Frontal cortex (tissue), 3 donors: ENCODE measurements at regions not wholly inside any gene's neighbourhood (a gene's known extent, or its start where the extent isn't known, plus 50 kb on each side); places are given as distances from the start of the nearest gene placed in this dataset.
A peak's percentile ranks its signal among the peaks of the same experiment; 100 is the strongest.

Source experiments
- DNase-seq, 2 donors: peaks; one replicate each; pipeline ENCODE4 v3.0.0; 2012; ENCODE audit warnings: low spot score in 2 of 2
- FAIRE-seq: peaks from 2 replicates; lab custom pipeline; 2012; peaks lifted over from hg19 to GRCh38; lab: Jason Lieb, UNC
- donor health status: control.
- donor health status: control.
- donor health status: control.

DNA sequence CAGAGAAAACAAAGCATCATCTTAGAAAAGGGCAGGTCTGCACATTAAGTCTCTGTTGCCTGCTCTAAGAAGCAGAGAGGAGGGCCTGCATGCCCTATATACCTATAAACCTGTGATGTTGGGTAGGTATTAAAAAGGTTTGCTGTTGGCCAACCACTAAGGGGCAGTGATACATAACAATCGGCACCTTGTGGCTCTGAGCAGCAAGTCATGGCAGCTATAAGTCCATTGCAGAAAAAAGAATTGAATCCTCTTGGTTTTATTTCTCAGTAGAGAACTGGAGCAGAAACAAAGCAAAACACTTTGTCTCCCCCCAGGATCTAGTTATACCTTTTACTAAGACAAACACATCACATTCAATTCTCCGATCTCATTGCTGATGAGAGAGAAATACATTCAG is 1364.4 kb downstream of the STIM2 start:
- FAIRE-seq (no peak), DNase-seq (no peak)

DNA sequence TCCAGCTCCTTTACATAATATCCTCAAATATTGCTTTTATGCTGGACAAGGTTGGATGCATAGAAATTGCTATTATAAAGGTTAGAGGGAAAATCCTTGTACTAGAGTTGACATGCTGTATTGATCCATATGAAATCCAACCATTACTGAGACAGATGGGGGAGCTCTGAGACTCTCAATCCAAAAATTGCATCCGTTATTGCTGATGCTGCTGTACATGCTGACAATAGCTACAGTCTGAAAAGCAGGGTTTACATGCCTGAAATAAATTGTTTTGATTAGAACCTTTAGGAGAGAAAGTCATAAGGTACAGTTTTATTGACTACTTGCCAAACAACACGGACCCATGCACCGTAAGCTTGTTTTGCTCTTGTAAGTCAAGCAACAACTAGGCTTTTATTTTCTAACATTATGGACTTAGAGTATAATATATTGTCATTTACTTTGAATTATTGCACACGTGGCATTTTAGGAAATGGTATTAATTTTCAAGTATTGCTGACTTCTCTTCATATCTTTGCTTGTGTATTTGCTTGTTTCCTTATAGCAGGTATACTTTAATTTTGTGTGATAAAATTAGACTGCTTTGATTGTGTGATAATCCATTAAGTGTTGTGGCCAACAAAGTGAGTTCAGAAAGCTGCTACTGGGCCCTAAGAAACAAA is 1365.2 kb downstream of the STIM2 start:
- DNase-seq = no peak
- no peak for FAIRE-seq

DNA sequence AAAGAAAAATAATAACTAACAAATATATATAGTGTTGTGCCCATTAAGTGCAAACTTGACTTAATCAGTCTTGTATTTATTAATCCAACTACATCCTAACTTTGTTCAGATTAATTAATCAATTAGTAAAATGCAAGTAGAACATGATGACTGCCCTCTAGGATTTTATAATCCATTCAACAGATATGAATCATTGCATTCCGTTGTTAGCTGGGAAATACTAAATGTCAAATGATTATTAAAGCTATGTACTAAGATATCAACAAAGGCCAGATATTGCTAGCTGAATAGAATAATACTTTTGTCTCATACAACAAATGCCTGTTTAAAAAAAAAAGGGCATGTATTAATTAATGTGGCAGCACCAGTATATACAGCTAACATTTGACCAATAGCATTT is 1366.3 kb downstream of the STIM2 start:
- peak; percentile 37 for FAIRE-seq
- no peak for DNase-seq

DNA sequence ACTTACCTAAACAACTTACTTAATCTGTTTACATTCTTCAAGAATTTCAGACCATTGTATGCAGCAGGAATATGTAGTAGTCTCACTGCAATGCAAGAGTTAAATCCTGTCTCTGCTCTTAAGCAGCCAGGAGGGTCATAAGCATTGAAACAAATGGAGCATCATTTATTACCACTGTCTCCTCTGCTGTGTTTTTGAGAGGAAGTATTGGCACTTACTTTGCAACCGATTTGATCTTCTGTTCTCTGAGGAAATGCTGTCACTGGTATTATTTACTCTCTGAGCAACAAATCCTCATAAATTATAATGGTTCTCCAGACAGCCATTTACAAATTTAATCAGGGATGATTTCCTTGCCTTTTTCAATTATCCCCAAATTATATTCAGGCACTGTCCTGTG is 1367.1 kb downstream of the STIM2 start:
- no peak for DNase-seq

DNA sequence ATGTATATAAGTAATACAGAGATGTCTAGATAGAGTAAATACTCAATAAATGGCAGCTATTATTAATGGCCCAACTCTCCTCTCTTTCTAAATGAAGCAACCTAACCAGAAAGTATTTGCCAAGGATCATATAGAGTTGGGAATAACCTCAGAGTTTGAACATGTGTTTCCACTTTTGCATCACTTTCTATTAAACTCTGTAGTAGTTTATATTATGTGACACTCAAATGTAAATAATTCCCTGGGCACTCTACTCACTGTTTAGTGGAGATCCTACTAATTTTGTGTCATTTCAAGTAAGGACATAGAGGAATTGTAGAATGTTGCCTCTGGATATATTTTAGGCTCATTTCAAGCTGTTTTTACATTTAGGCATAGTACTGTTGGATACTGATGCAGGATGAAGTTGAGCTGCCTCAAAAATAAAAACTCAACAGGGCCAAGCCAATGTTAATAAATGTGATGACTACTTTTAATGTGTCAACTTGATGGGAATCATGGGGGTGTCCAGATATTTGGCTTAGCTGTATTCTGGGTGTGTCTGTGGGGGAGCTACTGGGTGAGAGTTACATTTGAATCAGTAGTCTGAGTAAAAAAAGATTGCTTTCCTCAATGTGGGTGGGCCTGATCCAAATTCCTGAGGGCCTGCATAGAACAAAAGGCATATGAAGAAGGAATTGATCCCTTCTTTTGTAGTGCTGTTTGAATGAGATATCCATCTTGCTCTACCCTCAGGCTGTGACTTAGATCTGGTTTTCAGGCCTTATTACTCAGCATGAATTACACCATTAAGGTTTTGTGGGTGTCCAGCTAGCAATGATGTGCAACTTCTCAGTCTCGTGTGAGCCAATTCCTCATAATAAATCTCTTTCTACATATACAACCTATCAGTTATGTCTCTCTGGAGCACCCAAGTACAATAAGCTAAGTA is 1368.2 kb downstream of the STIM2 start:
- FAIRE-seq = no peak

More for the DNA sequence above, 1367.1 kb downstream of the STIM2 start:
- FAIRE-seq = no peak

DNA sequence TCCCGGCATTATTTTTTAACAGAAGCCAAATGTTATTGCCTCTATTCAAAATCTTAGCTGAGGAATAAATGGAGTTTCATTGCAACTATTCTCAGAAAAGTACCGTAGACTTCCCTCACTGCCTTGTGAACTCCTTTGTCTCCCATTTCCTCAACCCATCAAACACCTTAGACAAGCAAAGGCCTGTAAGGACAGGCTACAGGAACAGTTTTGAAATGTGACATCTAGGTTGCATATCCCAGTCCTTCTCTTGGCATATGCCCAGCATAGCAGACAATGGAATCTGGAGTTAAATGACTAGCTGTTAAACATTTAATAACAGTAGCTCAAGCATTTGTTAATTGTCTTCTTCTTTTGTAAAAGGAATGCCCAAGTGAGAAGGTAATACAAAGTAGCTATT is 1371.7 kb downstream of the STIM2 start:
- DNase-seq (no peak), FAIRE-seq (no peak)

More for the DNA sequence above, 1368.2 kb downstream of the STIM2 start:
- no peak for DNase-seq

DNA sequence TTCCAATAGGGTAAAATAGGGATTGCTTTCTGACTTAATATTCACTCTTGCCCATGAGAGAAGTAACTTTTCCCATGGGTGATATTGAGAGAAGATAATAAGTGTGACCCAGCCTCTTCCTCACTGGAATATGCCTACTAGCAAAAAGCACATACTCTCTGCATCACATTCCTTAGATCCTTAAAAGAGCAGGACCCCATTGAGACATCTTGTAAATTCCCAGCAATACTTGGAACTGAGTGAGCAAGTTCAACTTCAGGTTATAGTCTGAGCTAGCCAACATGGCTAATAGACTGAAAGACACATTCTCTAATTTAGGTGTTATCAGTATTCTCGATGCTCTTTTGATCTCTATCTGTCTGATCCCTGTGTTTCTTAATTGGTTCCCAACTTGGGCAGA is 1372.3 kb downstream of the STIM2 start:
- no peak for FAIRE-seq
- DNase-seq = no peak

DNA sequence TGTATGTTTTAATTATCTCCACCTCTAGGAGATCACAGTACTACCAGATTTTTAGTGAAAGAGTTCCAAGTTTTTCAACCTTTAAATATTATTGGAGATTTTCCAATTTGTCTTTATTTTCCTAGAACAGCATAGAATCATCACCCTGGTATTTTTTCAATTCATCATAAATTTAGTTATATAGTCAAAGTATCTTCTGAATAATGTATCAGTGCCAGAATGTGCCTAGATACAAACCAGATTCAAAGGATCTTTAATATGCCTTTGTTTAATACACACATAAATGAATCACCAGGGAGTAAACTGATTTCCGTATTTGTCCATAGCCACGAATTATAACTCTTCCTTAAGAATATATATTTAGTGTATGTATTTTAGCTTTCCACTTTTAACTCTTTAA is 1373.1 kb downstream of the STIM2 start:
- FAIRE-seq = peak; percentile 21

DNA sequence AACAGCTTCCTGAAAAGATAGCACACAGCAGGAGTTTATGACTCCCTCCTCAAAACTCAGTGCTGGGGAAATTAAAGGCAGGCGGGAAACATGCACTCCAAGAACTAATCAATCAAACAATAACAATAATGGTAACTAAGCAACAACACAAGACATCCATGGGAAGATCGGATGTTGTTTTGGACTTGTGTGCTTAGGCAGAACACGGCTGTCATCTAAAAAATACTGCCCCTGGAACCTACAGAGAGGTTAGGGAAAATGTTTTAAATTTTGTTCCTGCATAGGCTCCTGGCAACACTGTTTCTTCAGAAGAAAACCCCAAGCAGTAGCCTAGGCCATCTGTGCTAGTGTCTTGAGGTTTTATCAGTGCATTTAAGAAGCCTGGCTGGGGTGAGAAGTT is 1378.2 kb downstream of the STIM2 start:
- no peak for DNase-seq

More for the DNA sequence above, 1373.1 kb downstream of the STIM2 start:
- DNase-seq = no peak

DNA sequence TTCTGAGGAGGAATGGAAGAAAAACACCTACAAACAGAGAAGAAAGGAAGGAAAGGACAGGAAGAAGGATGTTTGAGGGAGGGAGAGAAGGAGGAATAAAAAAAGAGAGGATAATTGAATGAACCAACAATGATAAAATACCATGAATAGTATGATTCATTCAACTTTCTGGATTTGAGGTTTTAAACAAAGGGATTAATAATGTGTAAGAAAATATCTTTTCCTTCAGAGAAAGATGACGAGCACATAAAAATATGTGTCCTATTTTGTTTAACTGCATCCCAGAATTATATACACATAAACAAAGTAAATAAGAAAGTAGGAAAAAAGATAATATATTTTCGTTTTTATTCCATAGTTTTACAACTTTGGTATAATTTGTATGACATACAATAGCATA is 1380.4 kb downstream of the STIM2 start:
- no peak for DNase-seq
- FAIRE-seq = peak; percentile 53

More for the DNA sequence above, 1378.2 kb downstream of the STIM2 start:
- FAIRE-seq = no peak

DNA sequence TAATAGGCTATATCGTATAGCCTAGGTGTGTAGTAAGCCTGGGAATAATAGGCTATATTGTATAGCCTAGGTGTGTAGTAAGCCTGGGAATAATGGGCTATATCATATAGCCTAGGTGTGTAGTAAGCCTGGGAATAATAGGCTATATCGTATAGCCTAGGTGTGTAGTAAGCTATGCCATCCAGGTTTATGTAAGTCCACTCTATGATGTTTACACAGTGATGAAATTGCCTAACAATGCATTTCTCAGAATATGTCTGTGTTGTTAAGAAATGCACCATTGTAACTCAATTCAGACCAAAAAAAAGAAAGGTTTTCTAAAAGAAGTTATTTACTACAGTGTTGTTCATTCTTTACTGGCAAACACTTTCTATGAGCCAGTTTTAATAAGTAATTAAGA is 1387.2 kb downstream of the STIM2 start:
- FAIRE-seq = no peak

DNA sequence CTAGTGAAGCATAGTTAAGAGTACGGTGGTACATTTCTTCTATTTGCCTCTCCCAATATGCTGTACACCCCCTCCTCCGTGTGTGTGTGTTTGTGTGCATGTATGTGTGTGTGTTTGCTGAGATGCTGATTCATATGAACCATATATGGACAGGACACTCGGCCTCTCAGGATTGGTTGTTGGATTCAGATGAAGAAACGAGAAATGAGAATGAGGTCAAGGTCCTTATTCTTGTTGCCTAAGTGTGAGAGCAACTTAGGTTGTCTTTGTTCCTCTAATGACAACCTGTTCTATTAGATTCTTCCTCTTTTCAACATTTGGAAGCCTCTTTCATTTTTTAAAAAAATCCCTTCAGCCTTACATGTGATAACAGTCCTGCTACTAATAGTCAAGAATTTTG is 1387.6 kb downstream of the STIM2 start:
- DNase-seq (no peak), FAIRE-seq (no peak)

More for the DNA sequence above, 1387.2 kb downstream of the STIM2 start:
- no peak for DNase-seq

DNA sequence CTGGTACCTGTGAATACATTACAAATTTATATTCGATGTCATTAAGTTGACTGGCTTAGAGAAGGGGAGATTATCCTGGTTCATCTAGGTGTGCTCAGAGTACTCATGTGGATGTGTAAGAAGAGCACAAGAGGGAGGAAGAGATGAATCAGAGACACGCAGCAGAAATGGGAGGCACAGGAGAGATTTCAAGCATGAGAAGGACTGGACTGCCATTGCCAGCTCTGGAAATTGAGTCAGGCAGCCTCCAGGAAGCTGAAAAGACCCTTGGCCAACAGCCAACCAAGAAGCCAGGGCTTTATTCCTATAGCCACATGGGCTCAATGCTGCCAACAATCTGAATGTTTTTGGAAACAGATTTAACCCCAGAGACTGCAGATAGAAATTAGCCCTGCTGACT is 1390.0 kb downstream of the STIM2 start:
- FAIRE-seq = no peak
- DNase-seq = no peak

DNA sequence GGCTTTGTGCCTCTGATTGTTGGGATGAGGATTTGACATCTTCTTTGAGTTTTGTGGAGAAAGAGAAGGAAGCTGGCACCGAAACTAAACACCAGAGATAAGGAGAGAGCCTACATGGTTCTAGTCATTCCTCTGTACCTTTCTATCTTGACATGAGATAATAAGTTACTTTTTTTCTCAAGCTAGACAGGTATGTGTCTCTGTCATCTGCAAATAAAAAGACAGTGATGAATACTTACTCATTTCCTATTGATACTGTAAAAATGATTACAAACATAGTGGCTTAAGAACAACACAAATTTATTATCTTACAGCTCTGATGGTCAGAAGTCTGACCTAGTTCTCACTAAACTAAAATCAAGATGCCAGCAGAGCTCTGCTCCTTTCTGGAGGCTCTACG is 1391.2 kb downstream of the STIM2 start:
- FAIRE-seq (no peak), DNase-seq (no peak)

DNA sequence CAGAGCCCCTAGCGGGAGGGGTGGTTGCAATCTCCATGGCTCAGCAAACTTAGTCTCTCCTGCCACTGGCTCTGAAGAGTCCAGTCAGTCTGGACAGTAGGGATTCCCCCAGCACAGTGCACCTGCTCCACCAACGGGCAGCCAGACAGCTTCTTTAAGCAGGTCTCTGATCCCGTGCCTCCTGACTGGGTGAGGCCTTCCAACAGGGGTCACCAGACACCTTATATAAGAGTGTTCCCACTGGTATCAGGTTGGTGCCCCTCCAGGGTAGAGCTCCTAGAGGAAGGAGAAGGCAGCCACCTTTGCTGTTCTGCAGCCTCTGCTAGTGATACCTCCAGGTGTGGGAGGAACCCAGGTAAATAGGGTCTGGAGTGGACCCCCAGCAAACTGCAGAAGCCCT is 1393.4 kb downstream of the STIM2 start:
- DNase-seq = no peak
- no peak for FAIRE-seq

DNA sequence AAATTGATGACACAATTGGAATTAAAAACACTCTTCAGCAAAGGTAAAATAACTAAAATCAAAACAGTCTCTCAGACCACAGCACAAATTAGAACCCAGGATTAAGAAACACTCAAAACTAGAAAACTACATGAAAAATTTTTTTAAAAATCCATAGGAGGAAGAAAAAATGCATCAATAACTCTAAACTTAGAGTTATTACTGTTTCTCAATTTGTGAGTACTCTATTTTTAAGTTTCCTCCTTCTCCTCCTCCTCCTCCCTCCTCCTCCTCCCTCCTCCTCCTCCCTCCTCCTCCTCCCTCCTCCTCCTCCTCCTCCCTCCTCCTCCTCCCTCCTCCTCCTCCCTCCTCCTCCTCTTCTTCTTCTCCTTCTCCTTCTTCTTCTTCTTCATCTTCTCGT is 1395.7 kb downstream of the STIM2 start:
- FAIRE-seq = no peak
- no peak for DNase-seq

DNA sequence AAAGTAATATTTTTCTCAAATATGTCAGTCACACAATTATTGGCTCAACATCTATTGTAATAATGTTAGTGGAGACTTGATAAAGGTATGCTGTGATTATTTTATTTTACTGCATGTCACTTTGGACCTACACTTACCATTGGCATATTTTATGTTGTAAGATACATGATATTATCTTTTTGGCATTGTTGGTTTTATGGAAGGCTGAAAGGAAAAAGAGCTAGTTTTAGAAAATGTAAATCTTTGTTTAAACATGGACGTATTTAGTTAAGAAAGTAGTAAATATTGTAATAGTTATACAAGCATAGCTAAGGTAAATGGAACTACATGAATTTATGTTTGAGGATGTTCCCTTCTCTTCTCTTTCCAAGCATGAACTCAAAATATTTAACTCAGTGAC is 1399.3 kb downstream of the STIM2 start:
- DNase-seq (no peak), FAIRE-seq (no peak)

DNA sequence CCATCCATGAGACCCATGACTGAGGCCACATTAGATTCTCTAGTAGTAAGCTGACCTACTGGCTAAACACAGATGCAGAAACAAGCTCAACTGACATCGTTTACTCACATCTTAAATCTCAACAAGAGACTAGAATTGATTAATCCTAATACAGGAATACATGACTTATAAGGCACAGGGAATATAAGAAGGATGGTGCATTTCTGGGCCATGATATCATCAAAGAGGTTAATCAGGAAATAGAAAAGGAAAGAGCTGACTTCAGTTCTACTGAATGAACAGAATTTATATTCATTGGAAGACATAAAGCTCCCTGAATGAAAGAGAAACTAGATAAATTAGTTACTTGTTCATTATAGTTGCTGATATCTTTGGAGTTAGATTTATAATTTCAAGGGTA is 1406.5 kb downstream of the STIM2 start:
- DNase-seq (no peak), FAIRE-seq (no peak)

DNA sequence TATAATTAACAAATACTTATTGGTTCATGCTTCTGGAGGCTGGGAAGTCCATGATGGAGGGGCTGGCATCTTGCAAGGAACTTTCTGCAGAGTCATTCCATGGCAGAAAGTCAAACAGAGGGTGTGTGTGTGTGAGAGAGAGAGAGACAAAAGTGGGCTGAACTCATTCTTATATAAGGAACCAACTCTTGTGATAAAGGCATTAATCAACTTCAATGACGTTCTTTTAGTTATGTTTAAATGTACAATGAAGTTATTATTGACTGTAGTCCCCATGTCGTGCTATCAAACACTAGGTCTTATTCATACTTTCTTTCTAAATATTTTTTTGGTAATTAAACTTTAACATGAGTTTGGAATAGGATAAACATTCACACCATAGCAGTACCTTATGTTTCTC is 1408.8 kb downstream of the STIM2 start:
- DNase-seq (no peak), FAIRE-seq (no peak)

DNA sequence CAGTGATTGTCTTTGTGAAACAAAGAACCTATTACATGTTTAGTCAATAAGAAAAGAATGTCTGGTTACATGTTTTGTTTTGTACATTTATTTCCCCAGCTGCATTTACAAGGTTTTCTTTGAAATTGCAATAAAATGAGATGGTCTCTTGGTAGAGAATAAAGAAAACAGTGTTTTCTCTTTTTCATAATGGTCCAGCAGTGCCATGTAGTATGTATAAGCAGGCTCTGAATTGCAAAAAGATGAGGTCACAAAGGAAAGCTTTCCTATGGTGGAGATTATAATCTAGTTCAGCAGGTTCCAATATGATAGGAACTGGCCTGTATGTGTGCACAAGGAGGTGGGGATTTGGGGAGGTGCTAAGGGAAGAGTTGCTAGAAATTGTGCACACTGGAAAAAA is 1417.3 kb downstream of the STIM2 start:
- FAIRE-seq = peak; percentile 99
- no peak for DNase-seq

DNA sequence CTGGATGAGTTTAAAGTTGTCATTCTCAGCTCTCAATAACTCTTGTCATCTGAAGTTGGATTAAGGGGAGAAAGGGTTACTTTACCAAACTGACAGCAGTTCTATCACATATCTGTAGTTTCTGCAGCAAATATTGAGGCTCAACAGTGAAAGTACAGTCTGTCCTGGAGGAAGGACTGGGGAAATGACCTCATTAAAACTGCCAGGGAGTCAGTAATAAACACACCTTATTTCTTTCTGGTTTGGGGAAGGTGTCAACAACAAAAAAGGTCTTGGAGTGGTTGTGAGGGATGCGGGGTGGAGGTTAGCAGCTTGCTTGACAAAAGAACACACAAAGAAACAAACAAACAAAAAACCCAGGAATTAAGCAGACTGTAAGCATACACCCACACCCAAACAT is 1418.0 kb downstream of the STIM2 start:
- no peak for FAIRE-seq
- DNase-seq = no peak
